KMS-11 (cell line): ENCODE measurements at regions not wholly inside any gene's neighbourhood (a gene's known extent, or its start where the extent isn't known, plus 50 kb on each side); places are given as distances from the start of the nearest gene placed in this dataset.

ENCODE experiments used
- H2AFZ ChIP-seq: fragments of 200-600 bp; sonication (generic); 2 replicates; pipeline ENCODE4 v1.6.1; 2016; ENCODE audit warnings: antibody characterized with exemption, mixed run types, low read depth
- H3K27ac ChIP-seq: fragments of 200-600 bp; sonication (generic); 2 replicates; pipeline ENCODE4 v1.6.1; 2016; ENCODE audit warnings: mild to moderate bottlenecking, mixed run types
- H3K27me3 ChIP-seq: fragments of 200-600 bp; sonication (generic); 2 replicates; pipeline ENCODE4 v1.6.1; 2017; ENCODE audit warnings: mild to moderate bottlenecking, low read depth, mixed run types, moderate library complexity; ENCODE audit not compliant: insufficient read depth
- H3K36me3 ChIP-seq: fragments of 200-600 bp; sonication (generic); 2 replicates; pipeline ENCODE4 v1.6.1; 2017; ENCODE audit warnings: mild to moderate bottlenecking, mixed run types; ENCODE audit not compliant: insufficient read depth
- H3K4me1 ChIP-seq: fragments of 200-600 bp; sonication (generic); 2 replicates; pipeline ENCODE4 v1.6.1; 2016; ENCODE audit warnings: mild to moderate bottlenecking, low read depth, mixed run types; ENCODE audit not compliant: poor library complexity, severe bottlenecking
- H3K4me2 ChIP-seq: fragments of 200-600 bp; sonication (generic); 2 replicates; pipeline ENCODE4 v1.7.0; 2016; ENCODE audit warnings: mild to moderate bottlenecking, mixed run types
- H3K4me3 ChIP-seq: fragments of 200-600 bp; sonication (generic); IDR thresholded peaks from 2 replicates; pipeline ENCODE4 v1.6.1; 2017; ENCODE audit warnings: low read depth, low read length, mixed read lengths; ENCODE audit not compliant: insufficient read depth
- H3K79me2 ChIP-seq: fragments of 200-600 bp; sonication (generic); 2 replicates; pipeline ENCODE4 v1.6.1; 2016; ENCODE audit warnings: low read depth, mixed run types; ENCODE audit not compliant: insufficient read depth
- H3K9ac ChIP-seq: fragments of 200-600 bp; sonication (generic); 2 replicates; pipeline ENCODE4 v1.6.1; 2016; ENCODE audit warnings: mild to moderate bottlenecking, mixed run types
- H4K20me1 ChIP-seq: fragments of 200-600 bp; sonication (generic); 2 replicates; pipeline ENCODE4 v1.6.1; 2016; ENCODE audit warnings: mild to moderate bottlenecking, mixed run types; ENCODE audit not compliant: insufficient read depth
- TF ChIP-seq, protein P1 (sequence below): fragments of 200-600 bp; sonication (generic); conservative IDR thresholded peaks from 2 replicates; pipeline ENCODE4 v1.6.1; 2017; ENCODE audit warnings: low read depth, mild to moderate bottlenecking, antibody characterized with exemption, low read length, moderate library complexity, mixed read lengths

DNA sequence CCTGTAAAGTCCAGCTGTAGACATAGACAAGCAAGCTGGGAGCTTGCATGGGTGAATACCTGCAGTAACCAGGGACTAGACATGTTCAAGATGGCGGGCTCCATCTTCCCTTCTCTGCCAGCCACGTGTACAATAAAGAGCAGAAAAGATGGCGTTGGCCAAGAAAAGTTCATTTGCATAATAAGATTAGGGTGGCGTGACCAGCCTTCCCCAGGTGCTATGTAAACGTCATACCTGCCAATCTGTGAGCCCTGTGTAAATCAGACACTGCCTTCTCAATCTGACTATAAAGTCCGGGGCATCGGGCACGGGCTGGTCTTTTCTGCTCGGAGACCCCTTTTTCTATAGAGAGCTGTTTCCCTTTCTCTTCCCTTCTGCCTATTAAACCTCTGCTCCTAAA, 101.6 kb upstream of the XPO1 start:
- H3K27ac ChIP-seq, result no peak overlapping the region
- H2AFZ ChIP-seq, result no peak overlapping the region
- H3K4me2 ChIP-seq, result no peak overlapping the region
- no peaks in the 10 kb centered on the region for H4K20me1 ChIP-seq
- H3K9ac ChIP-seq, result no peak overlapping the region
- no peaks in the 10 kb centered on the region for H3K27me3 ChIP-seq
- TF ChIP-seq, protein P1, sequence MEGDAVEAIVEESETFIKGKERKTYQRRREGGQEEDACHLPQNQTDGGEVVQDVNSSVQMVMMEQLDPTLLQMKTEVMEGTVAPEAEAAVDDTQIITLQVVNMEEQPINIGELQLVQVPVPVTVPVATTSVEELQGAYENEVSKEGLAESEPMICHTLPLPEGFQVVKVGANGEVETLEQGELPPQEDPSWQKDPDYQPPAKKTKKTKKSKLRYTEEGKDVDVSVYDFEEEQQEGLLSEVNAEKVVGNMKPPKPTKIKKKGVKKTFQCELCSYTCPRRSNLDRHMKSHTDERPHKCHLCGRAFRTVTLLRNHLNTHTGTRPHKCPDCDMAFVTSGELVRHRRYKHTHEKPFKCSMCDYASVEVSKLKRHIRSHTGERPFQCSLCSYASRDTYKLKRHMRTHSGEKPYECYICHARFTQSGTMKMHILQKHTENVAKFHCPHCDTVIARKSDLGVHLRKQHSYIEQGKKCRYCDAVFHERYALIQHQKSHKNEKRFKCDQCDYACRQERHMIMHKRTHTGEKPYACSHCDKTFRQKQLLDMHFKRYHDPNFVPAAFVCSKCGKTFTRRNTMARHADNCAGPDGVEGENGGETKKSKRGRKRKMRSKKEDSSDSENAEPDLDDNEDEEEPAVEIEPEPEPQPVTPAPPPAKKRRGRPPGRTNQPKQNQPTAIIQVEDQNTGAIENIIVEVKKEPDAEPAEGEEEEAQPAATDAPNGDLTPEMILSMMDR, result no peak
- H3K4me1 ChIP-seq, result no peaks in the 10 kb centered on the region
- H3K4me3 ChIP-seq, result no peak overlapping the region
- no peaks in the 10 kb centered on the region for H3K36me3 ChIP-seq
- H3K79me2 ChIP-seq, result no peaks in the 10 kb centered on the region

DNA sequence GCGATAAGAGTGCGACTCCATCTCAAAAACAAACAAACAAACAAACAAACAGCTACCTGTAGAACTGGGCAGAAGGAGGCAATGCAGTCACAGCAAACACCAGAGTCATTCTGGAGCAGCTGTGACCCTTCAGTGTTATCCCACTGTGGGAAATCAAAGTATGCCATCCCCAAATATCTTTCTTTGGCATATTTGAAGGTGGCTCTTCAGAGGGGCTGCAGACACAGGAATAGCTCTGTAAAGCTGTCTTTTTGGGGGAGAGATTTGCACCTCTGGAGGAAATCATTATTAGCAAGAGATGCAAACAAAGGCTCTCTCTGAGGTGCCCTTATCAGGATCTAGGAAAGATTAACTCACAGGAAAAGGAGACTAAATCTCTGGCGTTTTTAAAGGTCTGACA, 98.5 kb upstream of the XPO1 start:
- Histone ChIP-seq H3K27ac (no peak overlapping the region), H3K36me3 (no peaks in the 10 kb centered on the region), H3K4me3 (no peak overlapping the region), H3K4me1 (no peaks in the 10 kb centered on the region), H3K79me2 (no peaks in the 10 kb centered on the region), H3K9ac (no peak overlapping the region), H4K20me1 (no peaks in the 10 kb centered on the region), H3K27me3 (no peaks in the 10 kb centered on the region), H2AFZ (no peak overlapping the region), H3K4me2 (no peak overlapping the region)
- TF ChIP-seq, protein P1, result no peak

DNA sequence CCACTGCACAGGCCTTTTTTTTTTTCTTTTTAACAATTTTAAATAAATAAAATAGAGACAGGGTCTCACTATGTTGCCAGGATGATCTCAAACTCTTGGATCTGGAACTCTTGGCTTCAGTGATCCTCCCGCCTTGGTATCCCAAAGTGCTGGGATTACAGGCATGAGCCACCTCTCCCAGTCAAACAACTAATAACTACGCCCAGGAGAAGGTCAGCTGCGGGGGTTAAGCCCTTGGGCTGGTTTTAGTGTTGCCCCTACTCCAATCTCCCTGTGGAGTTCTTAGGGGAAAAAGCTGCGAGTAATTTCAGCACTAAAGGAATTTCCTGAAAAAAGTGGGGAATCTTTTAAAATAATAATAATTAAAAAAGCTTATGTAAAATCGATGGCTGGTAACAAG, 96.4 kb upstream of the XPO1 start:
- TF ChIP-seq, protein P1, result no peak
- no peak overlapping the region for H3K4me2 ChIP-seq
- no peak overlapping the region for H3K9ac ChIP-seq
- no peaks in the 10 kb centered on the region for H3K27me3 ChIP-seq
- H4K20me1 ChIP-seq, result no peaks in the 10 kb centered on the region
- H2AFZ ChIP-seq, result no peak overlapping the region
- H3K4me1 ChIP-seq, result no peaks in the 10 kb centered on the region
- no peaks in the 10 kb centered on the region for H3K79me2 ChIP-seq
- no peak overlapping the region for H3K4me3 ChIP-seq
- no peaks in the 10 kb centered on the region for H3K36me3 ChIP-seq
- H3K27ac ChIP-seq, result no peak overlapping the region

DNA sequence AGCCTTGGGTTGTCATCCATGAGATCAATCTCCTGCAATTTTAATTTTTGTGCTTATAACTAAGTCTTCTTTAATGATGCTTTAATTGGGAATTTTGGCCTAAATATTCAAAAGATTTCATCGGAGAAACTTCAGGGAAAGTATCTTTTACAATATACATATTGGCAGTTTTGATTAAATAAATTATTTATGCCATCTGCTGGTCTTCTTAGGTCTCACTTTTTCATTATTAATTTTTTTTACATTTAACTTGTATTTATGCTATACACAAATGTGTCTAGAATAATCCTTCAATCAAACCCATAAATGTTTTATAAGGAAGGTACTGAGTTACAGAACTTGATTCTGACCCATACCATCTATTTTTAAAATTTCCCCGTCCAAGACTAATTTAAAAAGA, 95.1 kb upstream of the XPO1 start:
- no peaks in the 10 kb centered on the region for H3K79me2 ChIP-seq
- no peaks in the 10 kb centered on the region for H3K27me3 ChIP-seq
- H3K4me3 ChIP-seq, result no peak overlapping the region
- no peaks in the 10 kb centered on the region for H3K4me1 ChIP-seq
- H3K9ac ChIP-seq, result no peak overlapping the region
- H3K4me2 ChIP-seq, result no peak overlapping the region
- H4K20me1 ChIP-seq, result no peaks in the 10 kb centered on the region
- no peak overlapping the region for H2AFZ ChIP-seq
- TF ChIP-seq, protein P1, result no peak
- no peak overlapping the region for H3K27ac ChIP-seq
- H3K36me3 ChIP-seq, result no peaks in the 10 kb centered on the region
